Thymus (tissue), 11 donors: ENCODE measurements at regions not wholly inside any gene's neighbourhood (a gene's known extent, or its start where the extent isn't known, plus 50 kb on each side); places are given as distances from the start of the nearest gene placed in this dataset.
A peak's percentile ranks its signal among the peaks of the same experiment; 100 is the strongest.

Experiments used
- DNase-seq, 9 donors: peaks; one replicate each; pipeline ENCODE4 v3.0.0-alpha.2; 2013; ENCODE audit warnings: low spot score in 9 of 9, low read depth in 6 of 9, missing footprints in 1 of 9
- H3K27ac ChIP-seq, 2 donors: one replicate each; pipeline ENCODE4 v1.5.1; 2013; ENCODE audit warnings: control low read depth in 1 of 2, low read depth in 1 of 2, low read length in 1 of 2, mild to moderate bottlenecking in 1 of 2, moderate library complexity in 1 of 2
- H3K27me3 ChIP-seq, 2 donors: one replicate each; pipeline ENCODE4 v1.5.1; 2013; ENCODE audit warnings: low read length in 1 of 2; ENCODE audit not compliant: control insufficient read depth in 2 of 2, insufficient read depth in 1 of 2
- H3K36me3 ChIP-seq, 2 donors: one replicate each; pipeline ENCODE4 v1.5.1; 2013; ENCODE audit warnings: low read length in 1 of 2, mild to moderate bottlenecking in 1 of 2, moderate library complexity in 1 of 2; ENCODE audit not compliant: control insufficient read depth in 2 of 2, insufficient read depth in 2 of 2
- H3K4me1 ChIP-seq, 2 donors: one replicate each; pipeline ENCODE4 v1.5.1; 2013; ENCODE audit warnings: low read length in 2 of 2; ENCODE audit not compliant: control insufficient read depth in 2 of 2, insufficient read depth in 2 of 2
- H3K4me3 ChIP-seq, 2 donors: one replicate each; pipeline ENCODE4 v1.5.1; 2013; ENCODE audit warnings: low read length in 2 of 2, control low read depth in 1 of 2, mild to moderate bottlenecking in 1 of 2
- H3K9me3 ChIP-seq, 2 donors: one replicate each; pipeline ENCODE4 v1.5.1; 2013; ENCODE audit warnings: low read length in 1 of 2, mild to moderate bottlenecking in 1 of 2; ENCODE audit not compliant: control insufficient read depth in 2 of 2, insufficient read depth in 1 of 2
- WGBS: extraction: QIAGEN DNeasy Blood & Tissue Kit; methylation state at CpG from one replicate; pipeline ENCODE4 v1.1.7; 2013; 5-methylcytosine and 5-hydroxymethylcytosine counted together
- donor health status: healthy.

DNA sequence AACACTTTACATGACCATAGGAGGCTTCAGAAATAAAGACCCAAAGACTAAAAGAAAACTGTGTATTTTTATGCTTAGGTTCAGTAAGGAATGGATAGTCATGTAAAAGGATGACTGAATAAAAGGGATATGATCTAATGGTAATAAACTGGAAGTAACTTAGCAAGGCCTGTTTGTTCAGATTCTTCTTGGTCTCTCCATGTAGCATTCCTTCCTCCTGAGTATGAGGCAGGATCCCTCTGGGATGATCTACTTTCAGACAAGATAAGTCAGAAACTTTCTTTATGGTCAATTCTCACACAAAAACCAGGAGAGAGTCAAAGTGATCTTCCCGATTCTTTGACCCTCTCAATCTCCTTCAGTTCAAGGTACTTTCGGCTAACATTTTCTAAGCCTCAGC lies 340.8 kb upstream of the DCBLD2 start:
- H3K27me3 ChIP-seq: no peaks in the 10 kb centered on the region
- no peak overlapping the region for H3K4me3 ChIP-seq
- no peaks in the 10 kb centered on the region for H3K4me1 ChIP-seq
- H3K36me3 ChIP-seq: no peaks in the 10 kb centered on the region
- DNase-seq: no peak
- no peaks in the 10 kb centered on the region for H3K9me3 ChIP-seq
- no peak overlapping the region for H3K27ac ChIP-seq
- 96% methylated on average over 2 of the region's 2 CpGs for WGBS

DNA sequence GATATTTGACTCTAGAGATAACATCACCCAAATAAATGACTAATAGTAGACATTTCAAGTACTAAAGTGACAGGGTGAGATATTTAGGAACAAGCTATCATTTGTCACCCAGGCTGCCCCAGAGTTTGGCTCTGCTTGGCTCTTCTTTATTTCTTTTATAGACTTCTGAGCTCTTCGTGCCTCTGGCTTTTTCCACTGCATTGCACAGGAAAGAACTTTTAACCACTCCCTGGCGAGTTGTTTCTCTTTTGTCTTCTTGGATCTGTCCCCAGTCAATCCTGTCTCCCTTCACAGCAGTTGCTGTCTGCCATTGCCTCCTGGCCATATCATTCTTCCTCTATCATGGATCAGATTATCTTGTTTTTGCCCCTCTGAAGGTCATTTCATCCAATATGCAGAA lies 339.2 kb upstream of the DCBLD2 start:
- Histone ChIP-seq H3K27ac (no peak overlapping the region), H3K9me3 (no peaks in the 10 kb centered on the region), H3K4me3 (no peak overlapping the region), H3K36me3 (no peaks in the 10 kb centered on the region), H3K4me1 (no peaks in the 10 kb centered on the region), H3K27me3 (no peaks in the 10 kb centered on the region)
- DNase-seq: no peak
- WGBS: 74% methylated on average over 2 of the region's 2 CpGs

DNA sequence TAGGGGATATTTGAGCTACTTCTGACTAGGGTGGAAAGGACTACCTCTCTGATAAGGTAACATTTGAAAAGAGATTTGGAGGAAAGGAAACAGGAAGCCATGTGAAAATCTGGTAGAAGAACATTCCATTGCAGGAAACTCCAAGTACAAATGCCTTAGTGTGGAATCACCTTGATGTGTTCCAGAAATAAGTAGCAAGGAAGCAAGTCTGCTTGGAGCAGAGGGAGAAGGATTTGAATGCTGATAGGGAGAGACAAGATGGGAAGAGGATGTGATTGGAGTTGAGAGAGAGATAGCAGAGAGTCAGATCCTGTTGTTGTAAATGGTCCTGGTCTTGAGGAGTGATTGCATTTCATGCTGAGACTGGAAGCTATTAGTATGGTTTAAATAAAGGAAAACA lies 335.1 kb upstream of the DCBLD2 start:
- no peaks in the 10 kb centered on the region for H3K27me3 ChIP-seq
- H3K9me3 ChIP-seq: no peaks in the 10 kb centered on the region
- H3K4me3 ChIP-seq: no peak overlapping the region
- no peaks in the 10 kb centered on the region for H3K36me3 ChIP-seq
- DNase-seq: no peak
- H3K27ac ChIP-seq: no peak overlapping the region
- no peaks in the 10 kb centered on the region for H3K4me1 ChIP-seq

DNA sequence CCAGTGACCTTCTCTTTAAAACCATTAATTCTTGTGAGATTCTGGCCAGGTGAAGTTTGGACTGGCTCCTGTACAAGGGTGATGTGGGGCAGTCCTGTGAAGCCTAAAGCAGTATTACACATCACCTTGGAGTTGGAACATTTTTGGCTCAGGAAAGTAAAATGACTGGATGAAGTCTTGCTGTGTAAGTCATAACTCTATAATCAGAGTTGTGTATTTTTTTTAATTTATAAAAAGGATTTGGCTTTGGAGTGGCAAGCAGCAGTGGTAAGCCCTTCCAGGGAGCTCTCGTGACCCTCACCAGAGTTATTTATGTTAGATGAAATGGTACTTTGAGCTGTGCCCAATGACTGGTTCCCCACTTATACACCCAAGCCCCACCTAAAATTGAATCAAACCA lies 331.2 kb upstream of the DCBLD2 start:
- H3K27me3 ChIP-seq: no peaks in the 10 kb centered on the region
- H3K4me3 ChIP-seq: no peak overlapping the region
- no peaks in the 10 kb centered on the region for H3K36me3 ChIP-seq
- DNase-seq: no peak
- H3K4me1 ChIP-seq: no peaks in the 10 kb centered on the region
- H3K27ac ChIP-seq: no peak overlapping the region
- WGBS: 83% methylated on average over 1 of the region's 1 CpG
- H3K9me3 ChIP-seq: no peaks in the 10 kb centered on the region

DNA sequence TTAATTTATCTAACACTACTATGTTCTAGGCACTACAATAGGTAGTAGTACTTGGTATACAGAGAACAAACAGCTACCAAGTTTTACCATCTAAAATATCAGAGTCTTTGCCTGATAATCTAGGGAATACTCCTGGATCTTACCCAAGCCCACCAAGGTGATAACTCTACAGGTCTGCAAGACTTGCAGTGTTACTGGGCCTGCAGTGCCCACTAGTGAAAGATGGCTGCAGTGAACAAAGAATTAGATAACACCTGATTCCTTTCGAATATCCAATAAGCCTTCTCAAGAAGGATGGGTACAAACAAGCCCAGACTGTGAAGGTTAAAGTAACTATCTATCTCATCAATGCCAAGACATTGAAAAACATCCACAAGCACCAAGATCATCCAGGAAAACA lies 317.0 kb upstream of the DCBLD2 start:
- Histone ChIP-seq H3K9me3 (no peaks in the 10 kb centered on the region), H3K36me3 (no peaks in the 10 kb centered on the region), H3K27me3 (no peaks in the 10 kb centered on the region), H3K4me1 (no peaks in the 10 kb centered on the region), H3K4me3 (no peak overlapping the region), H3K27ac (no peak overlapping the region)
- WGBS: 94% methylated on average over 1 of the region's 1 CpG
- no peak for DNase-seq

DNA sequence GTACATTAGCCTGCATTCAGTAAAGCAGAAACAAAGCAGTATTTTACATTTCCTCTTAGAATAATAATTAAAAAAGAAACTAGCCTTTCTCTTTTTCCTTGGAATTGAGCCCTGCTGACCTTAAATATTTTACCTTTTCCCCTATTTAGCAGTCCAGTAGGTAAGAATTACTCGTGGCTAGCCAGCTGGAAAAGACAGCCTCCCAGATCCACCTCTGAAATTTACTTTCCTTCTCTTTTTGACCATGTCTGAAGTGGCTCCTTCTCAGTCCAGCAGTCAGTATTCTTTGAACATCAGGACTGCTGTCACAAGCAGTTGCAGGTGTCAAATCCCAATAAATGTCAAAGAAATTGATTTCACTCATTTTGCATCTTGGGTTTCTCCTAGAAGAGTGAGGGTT lies 311.5 kb upstream of the DCBLD2 start:
- 53% methylated on average over 1 of the region's 1 CpG for WGBS
- Histone ChIP-seq H3K27ac (no peak overlapping the region), H3K4me3 (no peak overlapping the region), H3K4me1 (no peaks in the 10 kb centered on the region), H3K9me3 (peaks cover 1 to 4% of the 10 kb centered on the region in 2 donors), H3K36me3 (no peaks in the 10 kb centered on the region), H3K27me3 (no peaks in the 10 kb centered on the region)
- no peak for DNase-seq

DNA sequence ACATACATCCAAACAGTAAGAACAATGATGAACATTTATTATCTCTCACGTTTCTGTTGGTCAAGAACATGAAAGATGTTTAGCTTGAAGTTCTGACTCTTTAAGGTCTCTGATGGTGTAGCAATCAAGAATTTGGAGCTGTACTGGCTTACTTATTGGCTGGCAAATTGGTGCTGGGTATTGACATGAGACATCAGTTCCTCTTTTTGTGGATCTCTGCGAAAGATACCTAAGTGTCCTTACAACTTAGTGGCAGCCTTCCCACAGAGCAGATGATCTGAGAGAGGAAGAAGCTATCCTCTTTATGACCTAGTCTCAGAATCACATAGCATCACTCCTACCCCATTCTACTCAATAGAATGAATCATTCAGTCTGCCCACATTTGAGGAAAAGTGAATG lies 309.8 kb upstream of the DCBLD2 start:
- H3K4me1 ChIP-seq: no peaks in the 10 kb centered on the region
- no peaks in the 10 kb centered on the region for H3K36me3 ChIP-seq
- peaks cover 1 to 4% of the 10 kb centered on the region in 2 donors for H3K9me3 ChIP-seq
- 90% methylated on average over 2 of the region's 2 CpGs for WGBS
- no peak overlapping the region for H3K27ac ChIP-seq
- H3K27me3 ChIP-seq: no peaks in the 10 kb centered on the region
- H3K4me3 ChIP-seq: no peak overlapping the region
- DNase-seq: no peak

DNA sequence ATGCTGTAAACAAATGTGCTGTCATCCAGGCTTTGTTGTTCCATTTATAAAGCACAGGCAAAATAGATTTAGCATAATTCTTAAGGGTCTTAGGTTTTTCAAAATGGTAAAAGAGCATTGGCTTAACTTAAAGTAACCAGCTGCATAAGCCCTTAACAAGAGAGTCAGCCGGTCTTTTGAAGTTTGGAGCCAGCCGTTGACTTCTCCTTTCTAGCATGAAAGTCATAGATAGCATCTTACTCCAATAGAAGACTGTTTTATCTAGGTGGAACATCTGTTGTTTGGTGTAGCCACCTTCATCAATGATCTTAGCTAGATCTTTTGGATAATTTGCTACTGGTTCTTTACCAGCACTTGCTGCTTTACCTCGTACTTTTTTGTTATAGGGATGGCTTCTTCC lies 297.5 kb upstream of the DCBLD2 start:
- peaks cover 0 to 6% of the 10 kb centered on the region in 2 donors for H3K4me1 ChIP-seq
- no peaks in the 10 kb centered on the region for H3K36me3 ChIP-seq
- H3K9me3 ChIP-seq: peaks cover 0 to 2% of the 10 kb centered on the region in 2 donors
- no peaks in the 10 kb centered on the region for H3K27me3 ChIP-seq
- H3K27ac ChIP-seq: peak overlapping the region in 1 of 2 donors; percentile 52
- WGBS: 25% methylated on average over 3 of the region's 3 CpGs
- peak in 5 of 9 donors; percentile 23 to 41 (median 25) for DNase-seq
- H3K4me3 ChIP-seq: peak overlapping the region in 1 of 2 donors; percentile 6

DNA sequence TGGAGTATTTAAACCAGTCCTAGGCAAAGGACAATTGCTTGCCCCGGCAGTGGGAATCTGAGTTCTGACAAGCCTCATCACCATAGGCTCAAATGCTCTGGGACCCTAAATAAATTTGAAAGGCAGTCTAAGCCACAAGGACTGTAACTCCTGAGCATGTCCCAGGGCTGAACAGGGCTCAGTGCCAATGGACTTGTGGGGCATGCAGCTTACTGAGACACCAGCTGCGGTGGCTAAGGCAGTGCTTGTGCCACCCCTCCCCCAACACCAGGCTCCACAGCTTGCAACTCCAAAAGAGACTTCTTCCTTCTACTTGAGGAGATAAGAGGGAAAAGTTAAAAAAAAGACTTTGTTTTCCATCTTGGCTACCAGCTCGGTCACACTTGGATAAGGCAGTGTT lies 289.7 kb upstream of the DCBLD2 start:
- Histone ChIP-seq H3K27me3 (no peaks in the 10 kb centered on the region), H3K4me3 (no peak overlapping the region), H3K27ac (no peak overlapping the region), H3K36me3 (no peaks in the 10 kb centered on the region), H3K4me1 (no peaks in the 10 kb centered on the region), H3K9me3 (no peaks in the 10 kb centered on the region)
- no peak for DNase-seq
- WGBS: 94% methylated on average over 3 of the region's 3 CpGs

DNA sequence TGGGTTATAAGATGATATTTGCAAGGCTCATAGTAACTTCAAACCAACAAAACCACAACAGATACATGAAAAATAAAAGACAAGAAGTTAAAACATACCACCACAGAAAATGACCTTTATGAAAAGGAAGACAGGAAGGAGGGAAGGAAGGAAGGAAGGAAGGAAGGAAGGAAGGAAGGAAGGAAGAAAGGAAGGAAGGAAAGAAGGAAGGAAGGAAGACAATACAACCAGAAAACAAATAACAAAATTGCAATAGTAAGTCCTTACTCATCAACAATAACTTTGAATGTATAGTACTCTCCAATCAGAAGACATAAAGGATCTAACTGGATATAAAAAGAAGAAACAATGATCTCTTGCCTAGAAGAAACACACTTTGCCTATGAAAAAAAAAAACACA lies 287.4 kb upstream of the DCBLD2 start:
- Histone ChIP-seq H3K27ac (no peak overlapping the region), H3K4me3 (no peak overlapping the region), H3K4me1 (no peaks in the 10 kb centered on the region), H3K9me3 (no peaks in the 10 kb centered on the region), H3K36me3 (no peaks in the 10 kb centered on the region), H3K27me3 (no peaks in the 10 kb centered on the region)
- no peak for DNase-seq
